HG02610 (cell line): ENCODE measurements at regions not wholly inside any gene's neighbourhood (a gene's known extent, or its start where the extent isn't known, plus 50 kb on each side); places are given as distances from the start of the nearest gene placed in this dataset.
A peak's percentile ranks its signal among the peaks of the same experiment; 100 is the strongest.

Experiments
- ATAC-seq: cut with Tn5 transposase; IDR thresholded peaks from one replicate; pipeline ENCODE4 v1.9.1; 2021; ENCODE audit warnings: mild to moderate bottlenecking, moderate library complexity; ENCODE audit not compliant: unreplicated experiment

- peak; percentile 22 for ATAC-seq
Observed at GRCh38 chr18:34977838-34978532, 63.2 kb upstream of the MAPRE2 start.

- no peak for ATAC-seq
Observed at GRCh38 chr18:34978533-34978893, 62.7 kb upstream of the MAPRE2 start.

GRCh38 chr18:34978953-34979608 lies 62.1 kb upstream of the MAPRE2 start:
- ATAC-seq = peak; percentile 48

GRCh38 chr18:34981487-34981886 lies 59.7 kb upstream of the MAPRE2 start:
- ATAC-seq = no peak

GRCh38 chr18:34985963-34986362 lies 55.2 kb upstream of the MAPRE2 start:
- ATAC-seq = no peak

GRCh38 chr18:34990597-34990996 lies 50.6 kb upstream of the MAPRE2 start:
- no peak for ATAC-seq

- no peak for ATAC-seq
Observed at GRCh38 chr18:34991152-34991551, 50.1 kb upstream of the MAPRE2 start.
